GM12874 (cell line): ENCODE measurements at regions not wholly inside any gene's neighbourhood (a gene's known extent, or its start where the extent isn't known, plus 50 kb on each side); places are given as distances from the start of the nearest gene placed in this dataset.

Experiments
- TF ChIP-seq, protein P1 (sequence below): IDR thresholded peaks from 2 replicates; pipeline ENCODE4 v1.5.1; 2011; ENCODE audit warnings: low read depth, mild to moderate bottlenecking, control low read depth, low read length, moderate library complexity; ENCODE audit not compliant: insufficient read depth

DNA sequence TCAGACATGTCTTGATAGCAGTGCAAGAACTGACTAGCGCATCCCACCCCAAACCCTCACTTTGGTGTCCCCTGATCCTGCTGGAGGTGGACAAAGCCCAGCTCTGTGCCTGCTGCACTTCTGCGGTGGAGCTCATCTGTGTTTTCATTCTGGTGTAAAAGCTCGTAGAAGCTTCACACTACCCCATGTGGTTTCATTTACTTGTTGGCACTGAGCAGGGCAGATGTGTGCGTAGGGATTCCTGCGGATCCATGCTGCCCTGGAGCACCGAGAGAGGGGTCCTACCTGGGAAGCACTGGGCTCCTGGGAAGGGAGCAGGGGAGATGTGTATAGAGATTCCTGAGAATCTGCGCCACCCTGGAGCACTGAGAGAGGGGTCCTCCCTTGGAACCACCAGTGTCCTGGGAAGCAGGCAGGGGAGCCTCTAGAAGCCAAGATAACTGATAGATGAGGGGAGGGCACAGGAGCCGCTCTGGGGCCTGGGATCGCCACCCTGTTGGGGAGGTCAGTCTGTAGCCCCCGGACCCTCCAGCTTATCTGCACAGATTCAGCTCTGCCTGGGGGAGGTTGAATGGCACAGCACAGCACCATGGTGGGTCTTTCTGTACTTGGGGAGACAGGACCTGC lies 106.9 kb upstream of the OTOS start:
- TF ChIP-seq, protein P1, sequence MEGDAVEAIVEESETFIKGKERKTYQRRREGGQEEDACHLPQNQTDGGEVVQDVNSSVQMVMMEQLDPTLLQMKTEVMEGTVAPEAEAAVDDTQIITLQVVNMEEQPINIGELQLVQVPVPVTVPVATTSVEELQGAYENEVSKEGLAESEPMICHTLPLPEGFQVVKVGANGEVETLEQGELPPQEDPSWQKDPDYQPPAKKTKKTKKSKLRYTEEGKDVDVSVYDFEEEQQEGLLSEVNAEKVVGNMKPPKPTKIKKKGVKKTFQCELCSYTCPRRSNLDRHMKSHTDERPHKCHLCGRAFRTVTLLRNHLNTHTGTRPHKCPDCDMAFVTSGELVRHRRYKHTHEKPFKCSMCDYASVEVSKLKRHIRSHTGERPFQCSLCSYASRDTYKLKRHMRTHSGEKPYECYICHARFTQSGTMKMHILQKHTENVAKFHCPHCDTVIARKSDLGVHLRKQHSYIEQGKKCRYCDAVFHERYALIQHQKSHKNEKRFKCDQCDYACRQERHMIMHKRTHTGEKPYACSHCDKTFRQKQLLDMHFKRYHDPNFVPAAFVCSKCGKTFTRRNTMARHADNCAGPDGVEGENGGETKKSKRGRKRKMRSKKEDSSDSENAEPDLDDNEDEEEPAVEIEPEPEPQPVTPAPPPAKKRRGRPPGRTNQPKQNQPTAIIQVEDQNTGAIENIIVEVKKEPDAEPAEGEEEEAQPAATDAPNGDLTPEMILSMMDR = no peak

DNA sequence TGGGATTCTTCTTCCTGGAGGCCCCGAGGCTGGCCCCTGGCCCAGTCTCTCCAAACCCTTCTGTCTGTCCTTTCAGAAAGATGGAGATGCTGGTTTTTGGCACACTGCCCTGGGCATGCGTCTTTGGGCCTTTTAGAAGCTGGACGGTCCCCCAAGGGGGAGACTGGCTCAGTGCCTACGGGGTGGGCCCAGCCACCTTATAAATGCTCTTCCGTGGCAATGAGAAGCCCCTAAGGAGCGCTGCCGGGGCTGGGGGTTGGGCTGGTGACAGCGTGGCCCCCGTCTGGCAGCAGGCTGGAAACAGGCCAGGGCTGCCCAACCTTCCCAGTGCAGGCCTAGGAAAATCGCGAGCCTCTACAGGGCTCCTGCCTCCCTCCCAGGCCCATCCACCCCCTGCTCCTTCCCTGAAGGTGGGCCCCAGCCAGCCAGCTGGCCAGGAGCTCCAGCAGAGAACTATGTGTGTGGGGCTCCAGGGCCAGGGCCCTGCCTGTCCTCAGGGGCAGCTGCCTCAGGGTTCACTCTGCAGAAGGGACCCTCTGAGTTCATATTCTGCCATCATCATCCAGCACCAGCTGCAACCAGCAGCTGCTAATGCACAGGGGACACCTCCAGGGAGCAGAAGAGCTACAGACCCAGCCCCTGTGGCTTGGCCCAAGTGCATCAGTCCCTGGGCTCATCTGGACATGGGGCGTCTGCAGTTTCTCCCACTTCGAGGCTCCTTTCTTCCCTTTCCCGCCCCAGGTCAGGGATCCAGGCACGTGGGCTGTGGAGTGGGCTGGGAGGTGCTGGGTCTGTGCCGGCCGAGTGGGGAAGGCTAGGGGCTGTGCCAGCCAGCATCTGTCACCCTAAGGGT lies 107.6 kb upstream of the OTOS start:
- TF ChIP-seq, protein P1 = no peak

DNA sequence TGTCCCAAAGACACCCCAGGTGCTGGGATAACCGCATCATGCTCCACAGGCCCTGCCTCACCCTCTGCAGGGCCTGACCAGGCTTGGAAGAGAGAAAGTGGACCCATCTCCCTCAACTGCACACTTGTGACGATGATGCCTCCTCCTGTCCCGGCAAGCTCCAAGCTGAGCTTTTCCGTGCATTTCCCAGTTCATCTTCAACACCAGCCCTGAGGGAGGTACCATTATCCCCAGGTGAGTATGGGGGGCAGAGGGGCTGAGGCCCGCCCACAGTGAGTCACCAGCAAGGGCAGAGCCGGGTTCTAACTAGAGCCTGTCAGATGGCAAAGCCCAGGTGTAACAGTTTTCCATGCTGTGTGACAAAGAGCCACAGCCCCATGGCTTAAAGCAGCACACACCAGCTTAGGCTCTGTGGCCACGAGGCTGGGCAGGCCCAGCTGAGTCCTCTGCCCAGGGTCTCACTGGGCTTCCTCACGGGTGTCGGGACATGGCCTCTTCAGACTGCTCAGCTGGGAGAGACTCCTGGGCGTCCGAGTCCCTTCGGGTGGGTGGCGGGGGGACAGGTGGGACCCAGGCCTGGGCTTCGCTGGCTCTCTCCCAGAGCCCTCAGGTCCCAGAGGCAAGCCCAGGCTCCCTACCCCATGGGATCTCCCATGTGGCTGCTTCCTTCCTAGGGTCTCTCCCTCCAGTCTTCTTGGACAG lies 108.4 kb upstream of the OTOS start:
- TF ChIP-seq, protein P1 = no peak

DNA sequence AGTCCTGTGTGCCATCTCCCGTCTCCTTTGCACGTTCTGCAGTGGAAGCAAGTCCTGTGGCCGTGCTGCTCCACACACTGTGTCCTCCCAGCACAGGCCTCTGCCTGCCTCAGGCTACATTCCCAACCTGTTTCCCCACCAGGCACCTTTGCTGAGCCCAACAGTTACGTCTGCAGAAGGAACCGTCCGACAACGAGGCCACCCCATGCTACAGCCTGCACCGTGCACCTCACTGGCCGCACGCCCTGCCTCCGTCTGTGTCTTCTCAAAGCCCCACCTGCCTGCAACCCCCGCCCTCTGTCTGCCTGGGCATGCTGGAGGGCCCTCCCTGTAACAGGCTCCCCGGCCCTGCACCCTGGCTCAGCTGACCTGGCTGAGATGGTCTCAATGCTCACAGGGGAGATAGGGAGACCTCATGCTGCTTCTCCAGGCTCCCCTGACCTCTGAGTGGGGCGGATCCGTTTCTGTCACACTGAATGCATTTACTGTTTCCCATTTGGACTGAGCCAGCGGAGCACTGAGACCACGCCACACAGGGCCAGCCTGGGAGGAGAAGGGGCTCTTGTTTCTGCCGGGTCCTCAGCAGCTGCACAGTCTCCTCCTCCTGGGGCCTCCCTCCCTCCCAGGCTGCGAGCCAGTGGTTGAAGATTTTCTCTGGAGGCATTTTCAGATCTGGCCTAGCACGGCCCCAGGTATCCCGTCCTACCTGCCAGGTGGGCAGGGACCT lies 109.1 kb upstream of the OTOS start:
- TF ChIP-seq, protein P1 = no peak

DNA sequence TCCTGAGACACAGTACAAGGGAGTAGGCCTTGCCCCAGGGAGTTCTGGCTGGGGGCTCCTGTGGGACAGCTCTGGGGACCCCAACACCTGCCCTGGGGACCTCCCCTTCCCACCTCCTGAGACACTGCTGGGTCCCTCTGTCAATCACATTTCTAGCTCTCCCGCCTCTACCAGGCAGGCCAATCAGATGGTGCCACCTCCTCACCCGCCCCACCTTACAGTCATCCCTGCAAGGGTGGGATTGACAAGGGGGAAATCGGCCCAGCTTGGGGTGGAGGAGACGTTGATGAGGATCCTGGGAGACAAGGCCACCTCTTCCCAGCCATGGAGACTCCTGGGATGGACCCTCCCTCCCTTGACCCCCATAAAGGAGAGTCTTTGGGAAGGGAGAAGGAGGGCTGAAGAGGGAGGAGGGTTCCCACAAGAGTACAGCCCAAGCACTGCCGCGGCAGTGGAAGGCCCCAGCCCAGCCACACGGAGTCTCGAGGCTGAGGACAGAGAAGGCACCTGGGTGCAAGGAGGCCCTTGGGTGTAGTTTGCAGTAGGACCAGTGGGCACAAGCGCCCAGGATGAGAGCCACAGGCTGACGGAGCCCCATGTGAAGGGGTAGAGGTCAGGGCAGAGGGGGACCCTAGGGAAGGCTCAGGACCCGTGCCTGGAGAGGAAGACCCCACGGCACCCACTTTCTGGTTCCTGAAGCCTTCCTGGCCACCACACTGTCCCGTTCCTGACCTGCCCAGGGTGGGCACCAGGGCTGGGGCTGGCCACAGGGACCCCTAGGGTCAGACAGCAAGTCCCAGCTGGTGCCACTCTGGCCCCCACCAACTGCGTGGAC lies 109.9 kb upstream of the OTOS start:
- TF ChIP-seq, protein P1 = no peak

DNA sequence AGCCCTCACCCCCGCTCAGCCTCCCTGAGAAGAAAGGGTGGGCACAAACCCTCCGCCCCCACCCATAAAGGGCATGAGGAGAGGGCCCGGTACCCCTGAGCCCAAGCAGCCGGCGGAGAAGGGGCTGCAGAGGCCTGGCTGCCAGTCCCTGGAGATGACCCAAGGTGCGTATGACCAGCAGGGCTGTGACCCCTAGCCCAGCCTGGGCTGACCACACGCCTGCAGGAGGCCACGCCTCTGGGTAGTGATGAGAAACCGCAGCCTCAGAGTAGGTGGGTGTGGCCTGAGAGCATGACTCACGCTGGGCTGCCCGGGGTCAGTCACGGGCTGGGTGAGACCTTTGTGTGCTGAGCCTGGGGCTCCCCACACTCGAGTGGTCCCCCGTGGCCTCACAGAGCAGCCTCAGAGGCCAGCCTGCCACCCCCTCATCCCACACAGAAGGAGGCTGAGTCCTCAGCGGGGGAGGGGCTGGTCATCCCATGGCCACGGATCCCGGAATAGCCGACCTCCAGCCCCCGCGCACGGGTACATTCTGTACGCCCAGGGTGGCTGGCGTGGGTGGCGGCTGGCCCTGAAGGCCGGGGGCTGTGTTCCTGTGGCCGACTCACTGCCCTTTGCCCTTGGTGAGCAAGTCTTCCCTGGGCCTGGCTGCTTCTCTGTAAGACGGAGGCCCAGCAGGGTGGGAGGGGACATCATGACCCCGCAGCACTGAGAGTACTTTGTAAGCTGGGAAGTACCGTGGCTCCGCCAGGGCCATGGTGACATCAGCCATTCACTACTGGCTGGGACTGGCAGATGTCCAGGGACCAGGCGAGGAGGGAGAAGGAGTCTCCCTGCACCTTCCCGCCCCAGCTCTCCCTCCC lies 110.8 kb upstream of the OTOS start:
- TF ChIP-seq, protein P1 = no peak
